Vagina (tissue), 2 donors: ENCODE measurements at regions not wholly inside any gene's neighbourhood (a gene's known extent, or its start where the extent isn't known, plus 50 kb on each side); places are given as distances from the start of the nearest gene placed in this dataset.

Source experiments
- DNase-seq, 2 donors: peaks; one replicate each; pipeline ENCODE4 v3.0.0-alpha.2; 2017; ENCODE audit errors: extremely low spot score in 2 of 2
- H3K27ac ChIP-seq: fragments of 200-600 bp; sonication (generic); one replicate; pipeline ENCODE4 v1.5.1; 2019
- H3K27me3 ChIP-seq: fragments of 200-600 bp; sonication (generic); one replicate; pipeline ENCODE4 v1.5.1; 2019
- H3K36me3 ChIP-seq, 2 donors: fragments of 200-600 bp; sonication (generic); one replicate each; pipeline ENCODE4 v1.5.1; 2017 to 2019
- H3K4me1 ChIP-seq: fragments of 200-600 bp; sonication (generic); one replicate; pipeline ENCODE4 v1.5.1; 2019
- H3K4me3 ChIP-seq, 2 donors: fragments of 200-600 bp; sonication (generic); 1 replicate in 1 of 2; 2 replicates in 1 of 2; pipeline ENCODE4 v1.5.1; 2016 to 2019
- H3K9me3 ChIP-seq: fragments of 200-600 bp; sonication (generic); one replicate; pipeline ENCODE4 v1.5.1; 2019
- CTCF ChIP-seq, 3 experiments: fragments of 450-650 bp in 2 of 3; fragments of 200-600 bp in 1 of 3; sonication (generic) in 1 of 3; IDR thresholded peaks; one replicate each; pipeline ENCODE4 v1.5.1; 2017 to 2019; ENCODE audit warnings: antibody characterized with exemption in 3 of 3, mild to moderate bottlenecking in 2 of 3, moderate library complexity in 2 of 3
- POLR2A ChIP-seq, 2 donors: fragments of 450-650 bp; IDR thresholded peaks; one replicate each; pipeline ENCODE4 v1.6.1; 2017; ENCODE audit warnings: antibody characterized with exemption in 2 of 2, mild to moderate bottlenecking in 2 of 2, moderate library complexity in 2 of 2
- POLR2AphosphoS5 ChIP-seq, 2 donors: sonication (generic); formaldehyde crosslinking; IDR thresholded peaks; one replicate each; pipeline ENCODE4 v1.9.0; 2017; ENCODE audit warnings: antibody characterized with exemption in 2 of 2, mild to moderate bottlenecking in 2 of 2, low read depth in 1 of 2; ENCODE audit not compliant: insufficient read depth in 1 of 2
- intact Hi-C: fragments of 100-400 bp; cut with DNase I; formaldehyde crosslinking; loops from one replicate; pipeline ENCODE4 v1.15.1; 2023

GRCh38 chr12:88904705-88905104 lies 324.4 kb upstream of the KITLG start:
- H3K36me3 ChIP-seq, result no peaks in the 10 kb centered on the region
- intact Hi-C loops, result no loop called here
- H3K4me3 ChIP-seq, result no peak overlapping the region
- TF ChIP-seq POLR2AphosphoS5 (IDR thresholded peaks at IDR 0.05; ENCODE audit: insufficient read depth in 1 of 2, low read depth in 1 of 2) (no peak), POLR2A (IDR thresholded peaks at IDR 0.05) (no peak), CTCF (IDR thresholded peaks at IDR 0.05) (no peak)
- no peak for DNase-seq
- no peaks in the 10 kb centered on the region for H3K9me3 ChIP-seq
- H3K27ac ChIP-seq, result no peak overlapping the region
- H3K27me3 ChIP-seq, result no peaks in the 10 kb centered on the region
- H3K4me1 ChIP-seq, result no peaks in the 10 kb centered on the region

- H3K27me3 ChIP-seq, result no peaks in the 10 kb centered on the region
- TF ChIP-seq POLR2AphosphoS5 (IDR thresholded peaks at IDR 0.05; ENCODE audit: insufficient read depth in 1 of 2, low read depth in 1 of 2) (no peak), POLR2A (IDR thresholded peaks at IDR 0.05) (no peak), CTCF (IDR thresholded peaks at IDR 0.05) (no peak)
- DNase-seq, result no peak
- H3K4me1 ChIP-seq, result no peaks in the 10 kb centered on the region
- H3K36me3 ChIP-seq, result no peaks in the 10 kb centered on the region
- intact Hi-C loops, result no loop called here
- H3K27ac ChIP-seq, result no peak overlapping the region
- no peak overlapping the region for H3K4me3 ChIP-seq
- no peaks in the 10 kb centered on the region for H3K9me3 ChIP-seq
Observed at GRCh38 chr12:88903333-88903732, 323.1 kb upstream of the KITLG start.

- no peaks in the 10 kb centered on the region for H3K9me3 ChIP-seq
- H3K27me3 ChIP-seq, result no peaks in the 10 kb centered on the region
- TF ChIP-seq CTCF (IDR thresholded peaks at IDR 0.05) (no peak), POLR2A (IDR thresholded peaks at IDR 0.05) (no peak), POLR2AphosphoS5 (IDR thresholded peaks at IDR 0.05; ENCODE audit: insufficient read depth in 1 of 2, low read depth in 1 of 2) (no peak)
- intact Hi-C loops, result no loop called here
- no peak for DNase-seq
- no peaks in the 10 kb centered on the region for H3K36me3 ChIP-seq
- H3K4me3 ChIP-seq, result no peak overlapping the region
- H3K4me1 ChIP-seq, result no peaks in the 10 kb centered on the region
- H3K27ac ChIP-seq, result no peak overlapping the region
Observed at GRCh38 chr12:88897723-88898122, 317.5 kb upstream of the KITLG start.

GRCh38 chr12:88896958-88897357 lies 316.7 kb upstream of the KITLG start:
- Histone ChIP-seq H3K27me3 (no peaks in the 10 kb centered on the region), H3K27ac (no peak overlapping the region), H3K36me3 (no peaks in the 10 kb centered on the region), H3K4me1 (no peaks in the 10 kb centered on the region), H3K4me3 (no peak overlapping the region), H3K9me3 (no peaks in the 10 kb centered on the region)
- TF ChIP-seq POLR2A (IDR thresholded peaks at IDR 0.05) (no peak), CTCF (IDR thresholded peaks at IDR 0.05) (no peak), POLR2AphosphoS5 (IDR thresholded peaks at IDR 0.05; ENCODE audit: insufficient read depth in 1 of 2, low read depth in 1 of 2) (no peak)
- no peak for DNase-seq
- intact Hi-C loops, result no loop called here

- Histone ChIP-seq H3K27ac (no peak overlapping the region), H3K27me3 (no peaks in the 10 kb centered on the region), H3K9me3 (no peaks in the 10 kb centered on the region), H3K4me1 (no peaks in the 10 kb centered on the region), H3K36me3 (no peaks in the 10 kb centered on the region), H3K4me3 (no peak overlapping the region)
- TF ChIP-seq POLR2A (IDR thresholded peaks at IDR 0.05) (no peak), POLR2AphosphoS5 (IDR thresholded peaks at IDR 0.05; ENCODE audit: insufficient read depth in 1 of 2, low read depth in 1 of 2) (no peak), CTCF (IDR thresholded peaks at IDR 0.05) (no peak)
- DNase-seq, result no peak
- intact Hi-C loops, result no loop called here
Observed at GRCh38 chr12:88895634-88896033, 315.4 kb upstream of the KITLG start.
